H1 (cell line): ENCODE measurements at regions not wholly inside any gene's neighbourhood (a gene's known extent, or its start where the extent isn't known, plus 50 kb on each side); places are given as distances from the start of the nearest gene placed in this dataset.

Source experiments
- ATF3 ChIP-seq: IDR thresholded peaks from 2 replicates; pipeline ENCODE4 v1.6.1; 2011; ENCODE audit warnings: low read depth, mild to moderate bottlenecking, low read length; ENCODE audit not compliant: insufficient read depth
- POLR2A ChIP-seq, 2 experiments: IDR thresholded peaks; 1 replicate in 1 of 2; 2 replicates in 1 of 2; pipeline ENCODE4 v1.6.1; 2011; ENCODE audit warnings: low read depth in 2 of 2, low read length in 2 of 2, mild to moderate bottlenecking in 2 of 2; ENCODE audit errors: control extremely low read depth in 1 of 2
- YY1 ChIP-seq: IDR thresholded peaks from 2 replicates; pipeline ENCODE4 v1.6.1; 2011; ENCODE audit warnings: low read depth, mild to moderate bottlenecking, low read length
- ZNF274 ChIP-seq: IDR thresholded peaks from 2 replicates; pipeline ENCODE4 v1.7.0; 2012; ENCODE audit warnings: low read length, borderline replicate concordance; ENCODE audit errors: extremely low read depth
- TF ChIP-seq, protein P1 (sequence below): IDR thresholded peaks from 2 replicates; pipeline ENCODE4 v1.6.1; 2012; ENCODE audit warnings: inconsistent platforms
- TF ChIP-seq, protein P2 (sequence below), 3 experiments: IDR thresholded peaks; 1 replicate in 2 of 3; 2 replicates in 1 of 3; pipeline versions ENCODE4 v1.5.1 to v1.6.1; 2011; ENCODE audit warnings: low read length in 3 of 3, mild to moderate bottlenecking in 3 of 3, inconsistent platforms in 2 of 3, low read depth in 1 of 3, moderate library complexity in 1 of 3; ENCODE audit not compliant: insufficient read depth in 1 of 3; ENCODE audit errors: control extremely low read depth in 1 of 3

DNA sequence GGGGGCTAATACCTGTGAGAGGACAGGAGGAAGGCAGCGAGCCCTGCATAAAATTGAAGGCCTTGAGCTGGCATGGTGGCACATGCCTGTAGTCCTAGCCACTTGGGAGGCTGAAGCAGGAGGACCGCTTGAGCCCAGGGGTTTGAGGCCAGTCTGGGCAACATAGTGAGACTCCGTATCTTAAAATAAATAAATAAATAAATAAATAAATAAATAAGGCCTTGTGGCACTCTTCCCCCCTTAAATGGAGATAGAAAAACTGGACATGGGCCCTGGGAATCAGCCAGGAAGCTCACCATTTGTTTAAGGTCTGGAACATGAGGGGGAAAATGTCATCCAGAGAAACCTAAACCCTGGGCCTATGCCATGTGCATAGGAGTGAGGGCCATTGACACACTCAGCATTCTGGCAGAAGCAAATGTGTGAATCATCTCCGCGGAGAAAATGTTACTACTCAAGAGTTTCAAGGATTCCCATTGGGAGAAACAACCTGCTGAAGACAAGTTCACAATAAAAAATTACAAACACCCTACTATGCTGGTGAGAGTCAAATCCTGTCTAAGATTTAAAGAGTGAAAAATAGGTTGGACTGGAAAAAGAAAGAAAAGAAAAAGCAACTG is 51.9 kb upstream of the UBR2 start:
- TF ChIP-seq, protein P1, sequence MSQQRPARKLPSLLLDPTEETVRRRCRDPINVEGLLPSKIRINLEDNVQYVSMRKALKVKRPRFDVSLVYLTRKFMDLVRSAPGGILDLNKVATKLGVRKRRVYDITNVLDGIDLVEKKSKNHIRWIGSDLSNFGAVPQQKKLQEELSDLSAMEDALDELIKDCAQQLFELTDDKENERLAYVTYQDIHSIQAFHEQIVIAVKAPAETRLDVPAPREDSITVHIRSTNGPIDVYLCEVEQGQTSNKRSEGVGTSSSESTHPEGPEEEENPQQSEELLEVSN = no peak
- TF ChIP-seq ZNF274 (no peak), YY1 (no peak), ATF3 (no peak), POLR2A (IDR thresholded peaks at IDR 0.05; ENCODE audit: control extremely low read depth in 1 of 2, low read depth in 2 of 2, low read length in 2 of 2) (no peak)
- TF ChIP-seq, protein P2, sequence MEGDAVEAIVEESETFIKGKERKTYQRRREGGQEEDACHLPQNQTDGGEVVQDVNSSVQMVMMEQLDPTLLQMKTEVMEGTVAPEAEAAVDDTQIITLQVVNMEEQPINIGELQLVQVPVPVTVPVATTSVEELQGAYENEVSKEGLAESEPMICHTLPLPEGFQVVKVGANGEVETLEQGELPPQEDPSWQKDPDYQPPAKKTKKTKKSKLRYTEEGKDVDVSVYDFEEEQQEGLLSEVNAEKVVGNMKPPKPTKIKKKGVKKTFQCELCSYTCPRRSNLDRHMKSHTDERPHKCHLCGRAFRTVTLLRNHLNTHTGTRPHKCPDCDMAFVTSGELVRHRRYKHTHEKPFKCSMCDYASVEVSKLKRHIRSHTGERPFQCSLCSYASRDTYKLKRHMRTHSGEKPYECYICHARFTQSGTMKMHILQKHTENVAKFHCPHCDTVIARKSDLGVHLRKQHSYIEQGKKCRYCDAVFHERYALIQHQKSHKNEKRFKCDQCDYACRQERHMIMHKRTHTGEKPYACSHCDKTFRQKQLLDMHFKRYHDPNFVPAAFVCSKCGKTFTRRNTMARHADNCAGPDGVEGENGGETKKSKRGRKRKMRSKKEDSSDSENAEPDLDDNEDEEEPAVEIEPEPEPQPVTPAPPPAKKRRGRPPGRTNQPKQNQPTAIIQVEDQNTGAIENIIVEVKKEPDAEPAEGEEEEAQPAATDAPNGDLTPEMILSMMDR (IDR thresholded peaks at IDR 0.05; ENCODE audit: control extremely low read depth in 1 of 3, insufficient read depth in 1 of 3, low read depth in 1 of 3, low read length in 3 of 3) = no peak
